ENCODE measurements at regions not wholly inside any gene's neighbourhood (a gene's known extent, or its start where the extent isn't known, plus 50 kb on each side); places are given as distances from the start of the nearest gene placed in this dataset.

GRCh38 chr1:101733340-101733739, 263.4 kb downstream of the OLFM3 start:
- Mint-ChIP-seq H3K4me3 (no peak overlapping the region), H3K27ac (no peak overlapping the region), H3K27me3 (ENCODE audit: insufficient read depth, low read depth) (no peaks in the 10 kb centered on the region), H3K9me3 (no peaks in the 10 kb centered on the region), H3K4me1 (no peaks in the 10 kb centered on the region), H3K36me3 (no peaks in the 10 kb centered on the region)
- H3K27me3 ChIP-seq = no peaks in the 10 kb centered on the region
- H3K4me3 ChIP-seq = no peak overlapping the region
- no peaks in the 10 kb centered on the region for H3K79me2 ChIP-seq (ENCODE audit: low read depth)
- H3K4me1 ChIP-seq = no peaks in the 10 kb centered on the region
- no peaks in the 10 kb centered on the region for H3K9me3 ChIP-seq (ENCODE audit: low read depth)
- no peaks in the 10 kb centered on the region for H3F3A ChIP-seq (ENCODE audit: low read depth)
- no peak overlapping the region for H3K4me2 ChIP-seq
- H3K36me3 ChIP-seq = no peaks in the 10 kb centered on the region
- H4K20me1 ChIP-seq (ENCODE audit: low read depth) = no peaks in the 10 kb centered on the region
- H2AFZ ChIP-seq (replicated peaks) = no peak overlapping the region
- H3K27ac ChIP-seq = no peak overlapping the region
- peak; percentile 22 for DNase-seq (ENCODE audit: low spot score)
- no peak overlapping the region for H3K9ac ChIP-seq
- TF ChIP-seq EZH2 (IDR thresholded peaks at IDR 0.05) = no peak
- no peak for TF ChIP-seq CTCF (IDR thresholded peaks at IDR 0.05)
- TF ChIP-seq EZH2phosphoT487 (IDR thresholded peaks at IDR 0.05) = no peak

DNA sequence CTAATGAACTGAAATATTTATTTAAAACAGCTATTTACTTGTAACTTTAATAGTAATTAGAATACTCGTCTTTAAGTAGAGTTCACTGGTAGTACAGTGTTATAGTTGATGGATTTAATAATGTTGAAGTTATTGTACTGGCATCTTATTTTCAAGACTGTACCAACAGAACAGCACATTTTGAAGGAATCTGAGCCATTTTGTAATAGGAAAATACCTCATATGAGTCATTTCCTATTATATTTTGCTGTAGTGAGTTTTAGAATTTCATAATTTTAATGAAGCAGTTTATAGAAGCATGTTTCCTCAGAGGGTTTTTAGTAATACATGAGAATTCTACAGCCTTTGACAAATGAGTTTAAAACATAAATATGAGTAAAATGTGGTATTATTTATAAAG, 258.3 kb downstream of the OLFM3 start:
- H3K9me3 Mint-ChIP-seq = no peaks in the 10 kb centered on the region

GRCh38 chr1:101739146-101739545, 257.6 kb downstream of the OLFM3 start:
- no peaks in the 10 kb centered on the region for H3K9me3 Mint-ChIP-seq
- no peaks in the 10 kb centered on the region for H3K9me3 ChIP-seq (ENCODE audit: low read depth)

More for the DNA sequence above, 258.3 kb downstream of the OLFM3 start:
- H3K27ac Mint-ChIP-seq = no peak overlapping the region
- no peaks in the 10 kb centered on the region for H3K36me3 Mint-ChIP-seq
- Histone ChIP-seq H3F3A (ENCODE audit: low read depth) (no peaks in the 10 kb centered on the region), H3K4me2 (no peak overlapping the region), H3K9me3 (ENCODE audit: low read depth) (no peaks in the 10 kb centered on the region), H3K9ac (no peak overlapping the region), H3K36me3 (no peaks in the 10 kb centered on the region), H3K79me2 (ENCODE audit: low read depth) (no peaks in the 10 kb centered on the region), H3K27me3 (no peaks in the 10 kb centered on the region), H3K4me1 (no peaks in the 10 kb centered on the region), H3K27ac (no peak overlapping the region), H2AFZ (replicated peaks) (no peak overlapping the region), H4K20me1 (ENCODE audit: low read depth) (no peaks in the 10 kb centered on the region), H3K4me3 (no peak overlapping the region)
- DNase-seq (ENCODE audit: low spot score) = no peak
- H3K4me1 Mint-ChIP-seq = no peaks in the 10 kb centered on the region
- TF ChIP-seq EZH2phosphoT487 (IDR thresholded peaks at IDR 0.05) (no peak), EZH2 (IDR thresholded peaks at IDR 0.05) (no peak), CTCF (IDR thresholded peaks at IDR 0.05) (no peak)
- H3K4me3 Mint-ChIP-seq = no peak overlapping the region
- no peaks in the 10 kb centered on the region for H3K27me3 Mint-ChIP-seq (ENCODE audit: insufficient read depth, low read depth)

More at GRCh38 chr1:101739146-101739545, 257.6 kb downstream of the OLFM3 start:
- Histone ChIP-seq H3K9ac (no peak overlapping the region), H4K20me1 (ENCODE audit: low read depth) (no peaks in the 10 kb centered on the region), H3K36me3 (no peaks in the 10 kb centered on the region), H3K27ac (no peak overlapping the region), H3K27me3 (no peaks in the 10 kb centered on the region), H3F3A (ENCODE audit: low read depth) (no peaks in the 10 kb centered on the region), H2AFZ (replicated peaks) (no peak overlapping the region), H3K4me1 (no peaks in the 10 kb centered on the region), H3K4me3 (no peak overlapping the region), H3K4me2 (no peak overlapping the region), H3K79me2 (ENCODE audit: low read depth) (no peaks in the 10 kb centered on the region)
- H3K27me3 Mint-ChIP-seq (ENCODE audit: insufficient read depth, low read depth) = no peaks in the 10 kb centered on the region
- H3K36me3 Mint-ChIP-seq = no peaks in the 10 kb centered on the region
- H3K4me1 Mint-ChIP-seq = no peaks in the 10 kb centered on the region
- no peak overlapping the region for H3K4me3 Mint-ChIP-seq
- H3K27ac Mint-ChIP-seq = no peak overlapping the region
- no peak for DNase-seq (ENCODE audit: low spot score)
- TF ChIP-seq EZH2phosphoT487 (IDR thresholded peaks at IDR 0.05) = no peak
- no peak for TF ChIP-seq EZH2 (IDR thresholded peaks at IDR 0.05)
- no peak for TF ChIP-seq CTCF (IDR thresholded peaks at IDR 0.05)

Measured in neural progenitor cell (in vitro differentiated cells).